Activated naive CD4-positive, alpha-beta T cell treated with anti-CD3 and anti-CD28 coated beads for 36 hours (primary cell): ENCODE measurements at regions not wholly inside any gene's neighbourhood (a gene's known extent, or its start where the extent isn't known, plus 50 kb on each side); places are given as distances from the start of the nearest gene placed in this dataset.

ENCODE experiments used
- CTCF ChIA-PET: fragments of 350-600 bp; sonication (Branson Sonifier 250); formaldehyde crosslinking; loops from one replicate; lab custom pipeline; 2021; ENCODE audit warnings: antibody characterized with exemption; lab: Charles Lee
- DNase-seq: peaks from one replicate; pipeline ENCODE4 v3.0.0-alpha.2; 2020
- H3K27ac Mint-ChIP-seq: one replicate; pipeline ENCODE4 v1.8.0; 2021; ENCODE audit warnings: mild to moderate bottlenecking, mixed read lengths
- H3K27me3 Mint-ChIP-seq: one replicate; pipeline ENCODE4 v1.8.0; 2021; ENCODE audit warnings: low read depth, mixed read lengths
- H3K36me3 Mint-ChIP-seq: one replicate; pipeline ENCODE4 v1.8.0; 2021; ENCODE audit warnings: low read depth, mixed read lengths
- H3K4me1 Mint-ChIP-seq: one replicate; pipeline ENCODE4 v1.8.0; 2021; ENCODE audit warnings: low read depth, mixed read lengths
- H3K4me3 Mint-ChIP-seq: one replicate; pipeline ENCODE4 v1.8.0; 2021; ENCODE audit warnings: mild to moderate bottlenecking, moderate library complexity, mixed read lengths
- H3K9me3 Mint-ChIP-seq: one replicate; pipeline ENCODE4 v1.8.0; 2021; ENCODE audit warnings: mixed read lengths
- intact Hi-C: fragments of 100-400 bp; cut with micrococcal nuclease; formaldehyde crosslinking; loops from one replicate; pipeline ENCODE4 v1.15.1; 2023

DNA sequence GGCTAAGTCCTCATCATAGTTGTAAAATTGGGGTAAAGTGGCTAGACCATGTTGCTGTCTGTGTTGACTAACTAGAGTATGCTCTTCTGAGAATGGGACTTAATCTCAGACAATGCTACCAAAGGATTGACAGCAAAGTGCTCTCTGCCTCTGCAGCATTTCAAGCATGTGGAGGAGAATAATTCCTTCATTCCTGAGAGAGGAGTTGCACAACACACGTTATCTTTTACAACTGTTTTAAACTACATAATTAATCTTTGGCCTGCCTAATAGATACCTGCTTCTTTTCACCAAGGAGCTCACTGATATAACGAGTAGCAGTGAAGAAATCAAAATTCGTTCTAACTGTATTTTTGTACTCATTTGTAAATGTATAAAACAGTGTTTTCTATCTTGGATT is 2172.2 kb downstream of the PCDH9 start:
- intact Hi-C loops, result no loop called here
- no peaks in the 10 kb centered on the region for H3K9me3 Mint-ChIP-seq
- H3K27me3 Mint-ChIP-seq, result no peaks in the 10 kb centered on the region
- CTCF ChIA-PET, result no interaction called here
- no peaks in the 10 kb centered on the region for H3K4me1 Mint-ChIP-seq
- H3K27ac Mint-ChIP-seq, result no peak overlapping the region
- H3K36me3 Mint-ChIP-seq, result no peaks in the 10 kb centered on the region
- no peak overlapping the region for H3K4me3 Mint-ChIP-seq
- DNase-seq, result no peak

DNA sequence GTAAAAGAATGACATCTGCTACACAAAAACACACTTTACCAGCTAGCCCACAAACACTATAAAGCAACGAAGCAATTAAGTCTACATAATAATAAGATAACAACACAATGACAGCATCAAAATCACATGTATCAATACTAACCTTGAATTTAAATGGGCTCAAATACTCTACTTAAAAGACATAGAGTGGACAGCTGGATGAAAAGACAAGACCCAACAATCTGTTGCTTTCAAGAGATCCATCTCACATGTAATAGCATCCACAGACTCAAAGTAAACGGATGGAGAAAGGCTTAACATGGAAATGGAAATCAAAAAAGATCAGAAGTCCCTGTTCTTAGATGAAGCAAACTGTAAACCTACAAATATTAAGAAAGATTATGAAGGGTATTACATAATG is 2175.9 kb downstream of the PCDH9 start:
- no peak overlapping the region for H3K4me3 Mint-ChIP-seq
- H3K27ac Mint-ChIP-seq, result no peak overlapping the region
- intact Hi-C loops, result no loop called here
- no peaks in the 10 kb centered on the region for H3K4me1 Mint-ChIP-seq
- DNase-seq, result no peak
- no peaks in the 10 kb centered on the region for H3K9me3 Mint-ChIP-seq
- H3K27me3 Mint-ChIP-seq, result no peaks in the 10 kb centered on the region
- H3K36me3 Mint-ChIP-seq, result no peaks in the 10 kb centered on the region
- CTCF ChIA-PET, result no interaction called here

DNA sequence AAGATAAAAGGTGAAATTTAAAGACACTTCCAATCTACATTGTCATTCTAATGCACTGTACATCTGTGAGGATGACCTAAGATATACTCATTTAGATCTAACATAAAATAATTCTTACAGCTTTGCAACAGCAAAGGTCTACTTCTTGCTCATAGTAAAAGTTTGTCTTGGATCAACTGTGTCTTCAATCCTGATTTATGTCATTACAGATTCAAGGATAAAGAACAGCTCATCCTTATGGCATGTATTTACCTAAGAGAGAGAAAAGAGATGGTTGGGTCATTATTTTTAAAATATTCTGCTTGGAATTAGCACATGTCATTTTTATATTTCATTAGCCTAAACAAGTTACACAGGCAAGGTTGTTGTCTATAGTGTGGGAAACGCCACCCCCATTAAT is 2193.1 kb downstream of the PCDH9 start:
- DNase-seq, result no peak
- intact Hi-C loops, result no loop called here
- H3K4me1 Mint-ChIP-seq, result no peaks in the 10 kb centered on the region
- no peak overlapping the region for H3K27ac Mint-ChIP-seq
- peaks cover 4% of the 10 kb centered on the region for H3K9me3 Mint-ChIP-seq
- CTCF ChIA-PET, result no interaction called here
- no peaks in the 10 kb centered on the region for H3K27me3 Mint-ChIP-seq
- H3K36me3 Mint-ChIP-seq, result no peaks in the 10 kb centered on the region
- H3K4me3 Mint-ChIP-seq, result no peak overlapping the region

DNA sequence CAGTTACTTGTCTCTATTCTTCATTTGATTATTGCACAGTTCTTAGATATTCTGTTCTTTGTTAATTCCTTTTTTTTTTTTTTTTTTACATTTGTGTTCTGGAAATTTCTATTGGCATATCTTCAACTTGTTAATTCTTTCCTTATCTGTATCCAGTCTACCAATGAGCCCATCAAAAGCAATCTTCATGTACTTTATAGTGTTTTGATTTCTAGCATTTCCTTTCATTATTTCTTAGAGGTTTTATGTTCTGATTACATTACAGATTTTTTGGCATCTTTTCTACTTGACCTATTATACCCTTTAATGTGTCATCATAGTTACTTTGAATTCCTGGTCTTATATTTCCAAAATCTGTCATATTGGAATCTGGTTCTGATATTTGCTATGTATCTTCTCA is 2194.8 kb downstream of the PCDH9 start:
- intact Hi-C loops, result no loop called here
- CTCF ChIA-PET, result no interaction called here
- no peak overlapping the region for H3K4me3 Mint-ChIP-seq
- no peak overlapping the region for H3K27ac Mint-ChIP-seq
- H3K9me3 Mint-ChIP-seq, result peaks cover 8% of the 10 kb centered on the region
- no peaks in the 10 kb centered on the region for H3K36me3 Mint-ChIP-seq
- H3K27me3 Mint-ChIP-seq, result no peaks in the 10 kb centered on the region
- no peak for DNase-seq
- H3K4me1 Mint-ChIP-seq, result no peaks in the 10 kb centered on the region

DNA sequence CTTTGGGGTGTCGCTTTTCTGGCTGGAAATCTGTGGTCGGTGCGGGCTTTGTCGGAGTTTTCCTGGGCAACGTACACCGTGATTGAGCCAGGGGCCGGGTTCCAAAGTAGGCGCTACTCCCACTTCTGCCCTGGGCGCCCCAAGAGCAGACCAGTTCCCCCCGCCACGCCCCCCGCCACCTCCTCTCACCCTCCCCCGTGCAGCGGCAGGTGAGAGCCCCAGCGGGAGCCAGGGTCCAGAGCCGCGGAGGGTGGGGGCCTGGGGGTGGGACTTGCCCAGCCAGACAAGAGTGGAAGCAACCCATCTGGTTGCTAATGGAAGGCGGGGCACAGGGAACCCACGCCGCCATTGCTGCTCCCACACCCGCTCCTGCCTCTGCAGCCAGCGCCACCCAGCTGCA is 2195.9 kb downstream of the PCDH9 start:
- Mint-ChIP-seq H3K27ac (no peak overlapping the region), H3K4me1 (no peaks in the 10 kb centered on the region), H3K36me3 (no peaks in the 10 kb centered on the region), H3K4me3 (no peak overlapping the region), H3K9me3 (peaks cover 10% of the 10 kb centered on the region), H3K27me3 (no peaks in the 10 kb centered on the region)
- DNase-seq, result no peak
- intact Hi-C loops, result no loop called here
- CTCF ChIA-PET, result no interaction called here

DNA sequence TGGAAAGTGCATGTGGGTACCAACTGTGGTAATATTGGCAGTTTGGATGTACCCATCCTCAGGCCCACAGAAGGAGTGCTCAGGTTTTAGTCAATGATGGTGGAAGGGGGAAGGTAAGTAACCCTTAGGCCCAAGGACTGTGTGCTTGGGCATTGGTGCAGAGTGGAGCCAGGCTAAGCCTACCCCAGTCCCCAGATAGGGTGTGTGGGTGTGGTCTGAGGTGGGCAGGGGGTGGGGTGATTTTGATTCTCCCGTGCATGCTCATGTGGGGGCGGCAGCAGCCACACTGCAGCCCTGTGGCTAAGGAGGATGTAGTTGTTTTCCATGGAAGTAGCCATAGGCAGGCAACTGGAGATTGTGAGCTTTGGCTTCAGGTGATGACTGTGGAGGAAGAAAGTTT is 2197.3 kb downstream of the PCDH9 start:
- no peaks in the 10 kb centered on the region for H3K36me3 Mint-ChIP-seq
- no peak overlapping the region for H3K4me3 Mint-ChIP-seq
- H3K27me3 Mint-ChIP-seq, result no peaks in the 10 kb centered on the region
- no peak for DNase-seq
- intact Hi-C loops, result no loop called here
- peaks cover 10% of the 10 kb centered on the region for H3K9me3 Mint-ChIP-seq
- H3K4me1 Mint-ChIP-seq, result no peaks in the 10 kb centered on the region
- H3K27ac Mint-ChIP-seq, result no peak overlapping the region
- CTCF ChIA-PET, result no interaction called here

DNA sequence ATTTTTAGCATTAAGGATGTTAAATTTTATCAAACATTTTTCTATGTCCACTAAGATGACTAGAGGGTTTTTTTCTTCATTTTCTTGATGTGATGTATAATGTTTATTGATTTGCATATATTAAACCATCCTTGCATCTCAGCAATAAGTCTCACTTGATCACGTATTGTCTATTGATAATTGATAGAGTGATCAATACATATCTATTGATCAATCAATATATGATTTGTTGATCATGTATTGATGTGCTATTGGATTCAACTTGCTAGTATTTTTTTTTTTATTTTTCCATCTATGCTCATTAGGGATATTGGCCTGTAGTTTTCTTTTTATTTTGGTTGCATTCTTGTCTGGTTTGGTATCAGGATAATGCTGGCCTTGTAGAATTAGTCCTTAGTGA is 2202.0 kb downstream of the PCDH9 start:
- H3K4me1 Mint-ChIP-seq, result no peaks in the 10 kb centered on the region
- no peaks in the 10 kb centered on the region for H3K36me3 Mint-ChIP-seq
- H3K27ac Mint-ChIP-seq, result no peak overlapping the region
- CTCF ChIA-PET, result no interaction called here
- no peak overlapping the region for H3K4me3 Mint-ChIP-seq
- intact Hi-C loops, result no loop called here
- no peak for DNase-seq
- H3K27me3 Mint-ChIP-seq, result no peaks in the 10 kb centered on the region
- peaks cover 18% of the 10 kb centered on the region for H3K9me3 Mint-ChIP-seq

DNA sequence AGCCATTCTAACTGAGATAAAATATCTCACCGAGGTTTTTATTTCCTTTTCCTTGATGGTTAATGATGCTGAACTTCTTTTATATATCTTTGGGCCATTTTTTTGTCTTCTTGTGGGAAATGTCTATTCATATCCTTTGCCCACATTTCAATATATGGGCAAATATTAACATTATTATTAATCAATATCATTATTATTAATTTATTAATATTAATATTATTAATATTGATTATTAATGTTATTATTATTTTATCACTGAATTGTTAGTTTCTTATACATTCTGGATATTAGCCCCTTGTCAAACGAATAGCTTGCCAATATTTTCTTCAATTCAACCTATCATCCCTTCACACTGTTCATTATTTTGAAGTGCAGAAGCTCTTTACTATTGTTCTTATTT is 2203.6 kb downstream of the PCDH9 start:
- no peak for DNase-seq
- no peak overlapping the region for H3K27ac Mint-ChIP-seq
- no peak overlapping the region for H3K4me3 Mint-ChIP-seq
- CTCF ChIA-PET, result no interaction called here
- peaks cover 23% of the 10 kb centered on the region for H3K9me3 Mint-ChIP-seq
- intact Hi-C loops, result no loop called here
- no peaks in the 10 kb centered on the region for H3K27me3 Mint-ChIP-seq
- H3K4me1 Mint-ChIP-seq, result no peaks in the 10 kb centered on the region
- no peaks in the 10 kb centered on the region for H3K36me3 Mint-ChIP-seq

DNA sequence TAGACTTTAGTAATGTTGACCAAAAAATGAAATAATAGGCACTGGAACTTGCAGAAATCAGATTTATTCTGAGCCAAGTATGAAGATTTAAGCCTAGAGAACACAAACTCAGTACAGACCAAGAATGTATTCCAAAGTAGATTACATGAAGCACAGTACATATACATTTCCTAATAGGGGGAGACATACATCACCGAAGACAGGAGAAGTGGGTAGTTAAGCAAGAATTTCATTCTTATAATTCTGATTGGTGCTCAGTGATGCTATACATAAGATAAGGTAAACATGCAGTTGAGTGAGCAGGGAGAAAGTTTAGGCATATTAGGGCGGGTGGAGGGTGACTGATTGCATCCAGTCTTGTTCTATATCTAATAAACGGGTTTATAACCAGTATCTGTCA is 2218.8 kb downstream of the PCDH9 start:
- CTCF ChIA-PET, result no interaction called here
- H3K27me3 Mint-ChIP-seq, result no peaks in the 10 kb centered on the region
- H3K36me3 Mint-ChIP-seq, result no peaks in the 10 kb centered on the region
- DNase-seq, result no peak
- H3K4me1 Mint-ChIP-seq, result no peaks in the 10 kb centered on the region
- no peak overlapping the region for H3K4me3 Mint-ChIP-seq
- no peak overlapping the region for H3K27ac Mint-ChIP-seq
- peaks cover 6% of the 10 kb centered on the region for H3K9me3 Mint-ChIP-seq
- intact Hi-C loops, result no loop called here

DNA sequence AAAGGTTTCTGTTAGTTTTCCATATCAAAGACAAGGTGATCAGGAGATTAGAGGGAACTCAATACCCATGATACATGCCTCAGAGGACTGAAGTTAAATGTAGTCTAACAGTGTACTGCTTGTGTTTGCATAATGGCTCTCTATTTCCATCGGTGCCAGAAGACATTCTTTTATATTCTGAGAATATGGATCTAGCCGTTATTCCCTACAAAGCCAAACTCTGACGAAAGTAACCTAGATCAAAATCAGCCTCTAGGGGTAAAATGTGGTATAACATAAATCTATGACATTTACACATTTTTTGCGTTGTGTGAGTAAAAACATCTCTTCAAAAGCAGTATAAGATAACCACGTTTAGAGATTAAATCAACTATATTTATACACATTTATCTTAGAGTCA is 2232.7 kb downstream of the PCDH9 start:
- H3K27ac Mint-ChIP-seq, result no peak overlapping the region
- H3K4me1 Mint-ChIP-seq, result no peaks in the 10 kb centered on the region
- no peaks in the 10 kb centered on the region for H3K36me3 Mint-ChIP-seq
- no peak for DNase-seq
- CTCF ChIA-PET, result no interaction called here
- H3K9me3 Mint-ChIP-seq, result peaks cover 10% of the 10 kb centered on the region
- intact Hi-C loops, result no loop called here
- no peak overlapping the region for H3K4me3 Mint-ChIP-seq
- no peaks in the 10 kb centered on the region for H3K27me3 Mint-ChIP-seq

DNA sequence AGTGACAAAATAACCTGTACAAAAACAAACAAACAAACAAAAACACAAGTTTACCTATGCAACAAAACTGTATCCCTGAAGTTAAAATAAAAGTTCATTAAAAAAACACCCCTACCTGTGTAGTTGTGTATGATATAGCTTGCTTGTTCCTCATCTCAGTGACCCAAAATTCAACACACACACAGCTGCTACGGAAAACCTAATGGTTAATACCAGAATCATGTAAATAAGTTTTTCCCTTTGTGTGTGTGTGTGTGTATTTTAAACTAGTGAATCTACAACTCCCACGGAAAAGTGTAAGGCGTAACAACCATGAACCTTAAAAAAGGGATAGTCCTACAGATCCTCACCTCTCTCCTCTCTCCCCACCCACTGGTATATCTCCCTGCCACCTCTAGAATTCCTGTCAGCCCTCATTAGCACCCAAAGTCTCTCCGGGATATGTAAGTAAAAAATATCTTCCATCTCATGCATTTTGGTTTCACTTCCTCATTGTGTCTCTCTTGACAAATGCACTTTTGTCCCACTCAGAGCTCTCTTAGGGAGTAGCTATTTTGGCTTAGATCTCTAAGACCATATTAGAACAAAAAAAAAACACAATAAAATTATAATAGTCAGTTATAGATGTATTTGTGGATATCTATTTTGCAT is 2236.5 kb downstream of the PCDH9 start:
- Mint-ChIP-seq H3K4me3 (no peak overlapping the region), H3K27me3 (no peaks in the 10 kb centered on the region), H3K4me1 (no peaks in the 10 kb centered on the region), H3K27ac (no peak overlapping the region), H3K36me3 (no peaks in the 10 kb centered on the region), H3K9me3 (peaks cover 10% of the 10 kb centered on the region)
- intact Hi-C loops, result no loop called here
- DNase-seq, result no peak
- CTCF ChIA-PET, result no interaction called here

DNA sequence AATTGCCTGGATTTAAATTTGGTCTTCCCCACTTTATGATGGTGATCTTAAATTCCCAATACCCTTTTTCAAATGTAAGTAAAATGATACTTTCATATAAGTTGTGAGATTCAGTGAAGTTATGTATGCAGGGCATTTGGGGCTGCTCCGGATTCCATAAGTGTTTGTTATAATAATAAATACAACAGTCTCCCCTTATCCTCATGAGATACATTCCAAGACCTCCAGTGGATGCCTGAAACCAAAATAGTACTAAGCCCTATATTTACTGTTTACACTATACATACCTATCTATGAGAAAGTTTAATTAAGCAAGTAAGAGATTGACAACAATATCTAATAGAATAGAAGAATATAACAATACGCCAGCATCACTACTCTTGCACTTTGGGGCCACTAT is 2237.8 kb downstream of the PCDH9 start:
- no peak for DNase-seq
- H3K4me1 Mint-ChIP-seq, result no peaks in the 10 kb centered on the region
- H3K27me3 Mint-ChIP-seq, result no peaks in the 10 kb centered on the region
- no peaks in the 10 kb centered on the region for H3K36me3 Mint-ChIP-seq
- H3K9me3 Mint-ChIP-seq, result peaks cover 10% of the 10 kb centered on the region
- intact Hi-C loops, result no loop called here
- no peak overlapping the region for H3K4me3 Mint-ChIP-seq
- CTCF ChIA-PET, result no interaction called here
- H3K27ac Mint-ChIP-seq, result no peak overlapping the region

DNA sequence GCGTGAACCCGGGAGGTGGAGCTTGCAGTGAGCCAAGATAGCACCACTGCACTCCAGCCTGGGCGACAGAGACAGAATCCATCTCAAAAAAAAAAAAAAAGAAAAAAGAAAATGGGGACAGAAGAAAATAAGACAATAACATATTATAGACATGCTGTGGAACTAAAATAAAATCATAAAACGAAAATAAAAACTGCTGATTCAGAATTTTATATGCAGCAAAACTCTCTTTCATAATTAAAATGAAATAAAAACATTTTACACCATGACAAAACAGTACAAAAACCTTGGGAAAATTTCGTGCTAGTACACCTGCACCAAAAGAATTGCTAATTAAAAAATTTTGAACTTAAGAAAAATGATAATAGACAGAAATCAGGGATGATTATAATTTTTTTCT is 2245.1 kb downstream of the PCDH9 start:
- Mint-ChIP-seq H3K36me3 (no peaks in the 10 kb centered on the region), H3K27me3 (no peaks in the 10 kb centered on the region), H3K4me1 (no peaks in the 10 kb centered on the region), H3K4me3 (no peak overlapping the region), H3K9me3 (peaks cover 12% of the 10 kb centered on the region), H3K27ac (no peak overlapping the region)
- CTCF ChIA-PET, result no interaction called here
- intact Hi-C loops, result no loop called here
- no peak for DNase-seq

DNA sequence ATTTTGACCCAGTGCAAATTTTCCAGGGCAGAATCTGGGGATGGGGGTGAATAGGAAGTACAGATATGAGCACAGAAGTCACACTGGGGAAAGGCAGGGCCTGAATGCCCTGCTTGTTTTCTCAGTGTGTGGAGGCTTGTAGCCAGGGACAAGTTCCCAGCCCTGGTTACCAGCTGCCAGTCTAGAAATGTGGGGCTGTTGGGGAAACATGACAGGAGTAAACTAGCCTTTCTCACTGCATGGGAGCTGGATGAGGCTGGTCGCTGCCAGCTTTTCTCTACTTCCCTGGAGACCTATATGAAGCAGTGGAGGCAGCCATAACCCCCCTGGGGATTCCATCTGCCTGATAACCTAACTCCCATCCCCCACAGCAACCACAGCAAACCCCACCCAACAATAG is 2267.7 kb downstream of the PCDH9 start:
- Mint-ChIP-seq H3K9me3 (peaks cover 8% of the 10 kb centered on the region), H3K36me3 (no peaks in the 10 kb centered on the region), H3K4me3 (no peak overlapping the region), H3K27ac (no peak overlapping the region), H3K4me1 (no peaks in the 10 kb centered on the region), H3K27me3 (no peaks in the 10 kb centered on the region)
- intact Hi-C loops, result no loop called here
- no peak for DNase-seq
- CTCF ChIA-PET, result no interaction called here
